H9 (cell line): ENCODE measurements at regions not wholly inside any gene's neighbourhood (a gene's known extent, or its start where the extent isn't known, plus 50 kb on each side); places are given as distances from the start of the nearest gene placed in this dataset.

ENCODE experiments used
- DNase-seq: peaks from one replicate; pipeline ENCODE4 v3.0.0-alpha.2; 2017
- H2AFZ ChIP-seq: one replicate; pipeline ENCODE4 v1.6.1; 2013; ENCODE audit warnings: mild to moderate bottlenecking, low read length, control low read depth, moderate library complexity
- H2AK5ac ChIP-seq: 2 replicates; pipeline ENCODE4 v1.6.1; 2013; ENCODE audit warnings: low read length, control low read depth, mixed read lengths; ENCODE audit not compliant: insufficient read length
- H2BK120ac ChIP-seq: one replicate; pipeline ENCODE4 v1.6.1; 2013; ENCODE audit warnings: low read depth, mild to moderate bottlenecking, low read length, control low read depth, inconsistent platforms; ENCODE audit not compliant: poor library complexity, severe bottlenecking
- H2BK12ac ChIP-seq: 2 replicates; pipeline ENCODE4 v1.6.1; 2013; ENCODE audit warnings: low read length, control low read depth, mixed read lengths, low read depth; ENCODE audit not compliant: insufficient read length
- H2BK15ac ChIP-seq: 2 replicates; pipeline ENCODE4 v1.6.1; 2013; ENCODE audit warnings: low read depth, low read length, control low read depth
- H2BK20ac ChIP-seq: one replicate; pipeline ENCODE4 v1.6.1; 2013; ENCODE audit warnings: low read depth, mild to moderate bottlenecking, low read length, control low read depth, inconsistent platforms; ENCODE audit not compliant: poor library complexity, severe bottlenecking
- H2BK5ac ChIP-seq: 2 replicates; pipeline ENCODE4 v1.6.1; 2013; ENCODE audit warnings: low read length, control low read depth, mixed read lengths; ENCODE audit not compliant: insufficient read length
- H3K14ac ChIP-seq: 2 replicates; pipeline ENCODE4 v1.6.1; 2013; ENCODE audit warnings: low read length, control low read depth; ENCODE audit not compliant: insufficient read depth
- H3K18ac ChIP-seq: 2 replicates; pipeline ENCODE4 v1.6.1; 2013; ENCODE audit warnings: low read depth, mild to moderate bottlenecking, mixed read lengths, low read length, control low read depth; ENCODE audit not compliant: insufficient read length
- H3K23ac ChIP-seq: 2 replicates; pipeline ENCODE4 v1.6.1; 2013; ENCODE audit warnings: low read length, control low read depth, mixed read lengths, low read depth; ENCODE audit not compliant: insufficient read length
- H3K23me2 ChIP-seq: 2 replicates; pipeline ENCODE4 v1.6.1; 2013; ENCODE audit warnings: low read depth, mild to moderate bottlenecking, mixed read lengths, low read length, control low read depth; ENCODE audit not compliant: insufficient read length, poor library complexity, severe bottlenecking
- H3K27ac ChIP-seq: 2 replicates; pipeline ENCODE4 v1.5.1; 2013; ENCODE audit warnings: low read length, control low read depth, mixed read lengths, low read depth; ENCODE audit not compliant: insufficient read length
- H3K27me3 ChIP-seq: 2 replicates; pipeline ENCODE4 v1.6.1; 2013; ENCODE audit warnings: low read length, control low read depth, inconsistent platforms; ENCODE audit not compliant: insufficient read depth
- H3K4ac ChIP-seq: 2 replicates; pipeline ENCODE4 v1.6.1; 2013; ENCODE audit warnings: low read depth, mild to moderate bottlenecking, control low read depth, inconsistent platforms, low read length, moderate library complexity
- H3K4me1 ChIP-seq: 2 replicates; pipeline ENCODE4 v1.6.1; 2013; ENCODE audit warnings: low read length, control low read depth, inconsistent platforms; ENCODE audit not compliant: insufficient read depth
- H3K4me2 ChIP-seq: 2 replicates; pipeline ENCODE4 v1.6.1; 2013; ENCODE audit warnings: low read length, control low read depth, mixed read lengths; ENCODE audit not compliant: insufficient read length, insufficient read depth
- H3K56ac ChIP-seq: 2 replicates; pipeline ENCODE4 v1.6.1; 2013; ENCODE audit warnings: low read depth, mild to moderate bottlenecking, mixed read lengths, low read length, control low read depth; ENCODE audit not compliant: insufficient read length
- H3K79me1 ChIP-seq: 2 replicates; pipeline ENCODE4 v1.6.1; 2013; ENCODE audit warnings: low read depth, mild to moderate bottlenecking, moderate library complexity, low read length, control low read depth, inconsistent platforms; ENCODE audit not compliant: insufficient read depth, poor library complexity, severe bottlenecking
- H3K79me2 ChIP-seq: 2 replicates; pipeline ENCODE4 v1.6.1; 2013; ENCODE audit warnings: low read length, control low read depth, inconsistent platforms; ENCODE audit not compliant: insufficient read depth
- H3K9ac ChIP-seq: 2 replicates; pipeline ENCODE4 v1.6.1; 2013; ENCODE audit warnings: low read length, control low read depth, mixed read lengths; ENCODE audit not compliant: insufficient read length; ENCODE audit errors: extremely low read depth
- H3K9me3 ChIP-seq: one replicate; pipeline ENCODE4 v1.6.1; 2013; ENCODE audit warnings: low read depth, low read length, inconsistent platforms; ENCODE audit not compliant: control insufficient read depth
- H3T11ph ChIP-seq: one replicate; pipeline ENCODE4 v1.6.1; 2013; ENCODE audit warnings: mild to moderate bottlenecking, low read length, control low read depth, inconsistent platforms
- H4K20me1 ChIP-seq: one replicate; pipeline ENCODE4 v1.6.1; 2013; ENCODE audit not compliant: control insufficient read depth, insufficient read length, insufficient read depth
- H4K5ac ChIP-seq: 2 replicates; pipeline ENCODE4 v1.6.1; 2013; ENCODE audit warnings: low read depth, mild to moderate bottlenecking, mixed read lengths, low read length, control low read depth; ENCODE audit not compliant: insufficient read length
- H4K8ac ChIP-seq: replicated peaks from 2 replicates; pipeline ENCODE4 v1.6.1; 2013; ENCODE audit warnings: low read length, control low read depth, mixed read lengths, low read depth; ENCODE audit not compliant: insufficient read length
- H4K91ac ChIP-seq: 2 replicates; pipeline ENCODE4 v1.6.1; 2013; ENCODE audit warnings: low read depth, mild to moderate bottlenecking, moderate library complexity, mixed read lengths, low read length, control low read depth; ENCODE audit not compliant: insufficient read length
- H3K27ac Mint-ChIP-seq, 3 experiments: 2 replicates in 2 of 3; 3 replicates in 1 of 3; pipeline ENCODE4 v1.8.0; 2020 to 2021; ENCODE audit warnings: mixed read lengths in 3 of 3, mild to moderate bottlenecking in 1 of 3, moderate library complexity in 1 of 3
- H3K27me3 Mint-ChIP-seq: 2 replicates; pipeline ENCODE4 v1.8.0; 2021; ENCODE audit warnings: low read depth, mild to moderate bottlenecking, moderate library complexity, mixed read lengths
- H3K36me3 Mint-ChIP-seq, 3 experiments: 2 replicates in 2 of 3; 3 replicates in 1 of 3; pipeline ENCODE4 v1.8.0; 2020 to 2021; ENCODE audit warnings: low read depth in 3 of 3, mixed read lengths in 3 of 3; ENCODE audit not compliant: insufficient read depth in 1 of 3
- H3K4me1 Mint-ChIP-seq, 2 experiments: 2 replicates each; pipeline ENCODE4 v1.8.0; 2020; ENCODE audit warnings: mixed read lengths in 2 of 2
- H3K4me3 Mint-ChIP-seq, 2 experiments: 2 replicates in 1 of 2; 3 replicates in 1 of 2; pipeline ENCODE4 v1.8.0; 2020 to 2021; ENCODE audit warnings: mild to moderate bottlenecking in 2 of 2, mixed read lengths in 2 of 2, moderate library complexity in 1 of 2
- H3K9me3 Mint-ChIP-seq, 2 experiments: 2 replicates in 1 of 2; 3 replicates in 1 of 2; pipeline ENCODE4 v1.8.0; 2020; ENCODE audit warnings: mild to moderate bottlenecking in 2 of 2, mixed read lengths in 2 of 2, moderate library complexity in 1 of 2
- WGBS: extraction: QIAGEN DNeasy Blood & Tissue Kit; methylation state at CpG from one replicate; pipeline ENCODE4 v1.1.7; 2013; ENCODE audit warnings: missing lambda C conversion rate, low lambda C conversion rate, mixed read lengths; ENCODE audit not compliant: insufficient read length; ENCODE audit errors: extremely low coverage; 5-methylcytosine and 5-hydroxymethylcytosine counted together
- TF ChIP-seq, protein P1 (sequence below): fragments of 200-600 bp; sonication (generic); conservative IDR thresholded peaks from 3 replicates; pipeline ENCODE4 v1.8.0; 2021; ENCODE audit warnings: antibody characterized with exemption, mild to moderate bottlenecking

DNA sequence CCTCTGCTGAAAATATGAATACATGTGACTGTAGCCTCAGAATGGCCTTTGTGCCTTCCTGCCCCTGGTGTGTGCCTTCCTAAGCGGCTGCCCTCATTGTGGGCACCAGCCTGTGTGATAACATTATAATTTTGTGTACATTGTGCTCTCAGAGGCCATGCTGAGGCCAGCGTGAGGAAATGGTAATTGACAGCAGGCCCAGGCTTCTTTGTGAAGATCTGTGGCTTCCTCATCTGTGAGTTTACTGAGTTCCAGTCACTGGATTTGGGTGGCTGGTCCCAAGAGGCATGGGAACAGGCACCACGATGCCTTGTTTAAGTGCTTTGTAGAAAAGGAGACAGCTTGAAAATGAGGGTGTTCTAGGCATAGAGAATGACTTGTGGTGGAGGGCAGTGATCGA is 389.3 kb downstream of the OMA1 start:
- Histone ChIP-seq H3K23me2 (no peaks in the 10 kb centered on the region), H3K79me1 (no peaks in the 10 kb centered on the region), H3K27me3 (no peaks in the 10 kb centered on the region), H2BK120ac (no peak overlapping the region), H4K91ac (no peak overlapping the region), H2BK20ac (no peak overlapping the region), H4K5ac (no peak overlapping the region), H3K9ac (no peak overlapping the region), H3K23ac (no peak overlapping the region), H3K9me3 (no peaks in the 10 kb centered on the region), H4K20me1 (no peaks in the 10 kb centered on the region), H2BK12ac (no peak overlapping the region), H4K8ac (no peak overlapping the region), H3K4me1 (peaks cover 7% of the 10 kb centered on the region; the same call in 1 of the 2 replicates), H2AFZ (no peak overlapping the region), H2BK15ac (no peak overlapping the region), H3K4ac (no peak overlapping the region), H3K18ac (no peak overlapping the region), H3K79me2 (no peaks in the 10 kb centered on the region), H2BK5ac (no peak overlapping the region), H3K14ac (no peak overlapping the region), H3K27ac (no peak overlapping the region), H2AK5ac (no peak overlapping the region), H3T11ph (no peak overlapping the region), H3K4me2 (no peak overlapping the region), H3K56ac (no peak overlapping the region)
- no CpG with 5 or more reads among the region's 4 CpGs for WGBS
- Mint-ChIP-seq H3K4me3 (no peak overlapping the region), H3K27ac (no peak overlapping the region), H3K4me1 (peaks cover 29 to 46% of the 10 kb centered on the region in 2 experiments), H3K9me3 (no peaks in the 10 kb centered on the region), H3K36me3 (no peaks in the 10 kb centered on the region), H3K27me3 (no peaks in the 10 kb centered on the region)
- DNase-seq = no peak
- TF ChIP-seq, protein P1, sequence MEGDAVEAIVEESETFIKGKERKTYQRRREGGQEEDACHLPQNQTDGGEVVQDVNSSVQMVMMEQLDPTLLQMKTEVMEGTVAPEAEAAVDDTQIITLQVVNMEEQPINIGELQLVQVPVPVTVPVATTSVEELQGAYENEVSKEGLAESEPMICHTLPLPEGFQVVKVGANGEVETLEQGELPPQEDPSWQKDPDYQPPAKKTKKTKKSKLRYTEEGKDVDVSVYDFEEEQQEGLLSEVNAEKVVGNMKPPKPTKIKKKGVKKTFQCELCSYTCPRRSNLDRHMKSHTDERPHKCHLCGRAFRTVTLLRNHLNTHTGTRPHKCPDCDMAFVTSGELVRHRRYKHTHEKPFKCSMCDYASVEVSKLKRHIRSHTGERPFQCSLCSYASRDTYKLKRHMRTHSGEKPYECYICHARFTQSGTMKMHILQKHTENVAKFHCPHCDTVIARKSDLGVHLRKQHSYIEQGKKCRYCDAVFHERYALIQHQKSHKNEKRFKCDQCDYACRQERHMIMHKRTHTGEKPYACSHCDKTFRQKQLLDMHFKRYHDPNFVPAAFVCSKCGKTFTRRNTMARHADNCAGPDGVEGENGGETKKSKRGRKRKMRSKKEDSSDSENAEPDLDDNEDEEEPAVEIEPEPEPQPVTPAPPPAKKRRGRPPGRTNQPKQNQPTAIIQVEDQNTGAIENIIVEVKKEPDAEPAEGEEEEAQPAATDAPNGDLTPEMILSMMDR = no peak
